ENCODE measurements at regions not wholly inside any gene's neighbourhood (a gene's known extent, or its start where the extent isn't known, plus 50 kb on each side); places are given as distances from the start of the nearest gene placed in this dataset.
"Not testable (repeated sequence)": the region's sequence is repeated elsewhere in the genome, so short reads cannot be mapped to it uniquely, and the experiment has no call there.

DNA sequence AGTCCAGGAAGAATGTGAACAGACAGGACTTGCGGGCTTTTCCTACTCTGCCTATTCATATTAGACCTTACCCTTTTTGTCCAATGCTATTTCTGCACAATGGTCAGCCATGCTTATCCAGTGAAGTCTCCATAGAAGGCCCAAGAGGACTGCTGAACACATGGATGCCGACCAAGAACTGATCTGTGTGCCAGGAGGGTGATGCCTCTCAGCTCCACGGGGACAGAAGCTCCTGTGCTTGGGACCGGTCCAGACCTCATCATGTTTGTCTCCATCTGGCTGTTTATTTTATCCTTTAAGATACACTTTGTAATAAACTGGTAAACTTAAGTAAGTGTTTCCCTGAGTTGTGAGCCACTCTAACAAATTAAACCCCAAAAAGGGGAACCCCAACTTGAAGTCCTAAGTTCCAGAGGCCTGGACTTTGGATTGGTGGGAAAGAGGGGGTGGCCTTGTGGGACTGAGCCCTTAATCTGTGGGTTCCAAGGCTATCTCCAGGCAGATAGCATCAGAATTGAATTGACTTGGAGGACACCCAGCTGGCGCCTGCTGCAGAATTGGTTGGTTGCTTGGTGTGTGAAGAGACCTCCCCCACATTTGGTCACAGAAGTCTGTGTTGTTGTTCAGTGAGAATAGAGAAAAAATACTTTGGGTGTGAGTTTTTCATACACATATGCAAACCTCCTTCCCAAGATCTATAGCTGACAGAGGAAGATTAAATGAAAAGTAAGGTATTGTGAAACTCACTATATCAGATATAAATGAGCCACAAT is 57.9 kb upstream of the ANKH start:
- H3K27me3 ChIP-seq (ENCODE audit: insufficient read depth, low read length): no peaks in the 10 kb centered on the region
- no peak overlapping the region for H3K4me3 ChIP-seq (ENCODE audit: low read length)
- no peaks in the 10 kb centered on the region for H3K9me3 ChIP-seq (ENCODE audit: low read depth, low read length)
- peaks cover 11% of the 10 kb centered on the region for H3K4me1 ChIP-seq (ENCODE audit: insufficient read depth, low read length)

DNA sequence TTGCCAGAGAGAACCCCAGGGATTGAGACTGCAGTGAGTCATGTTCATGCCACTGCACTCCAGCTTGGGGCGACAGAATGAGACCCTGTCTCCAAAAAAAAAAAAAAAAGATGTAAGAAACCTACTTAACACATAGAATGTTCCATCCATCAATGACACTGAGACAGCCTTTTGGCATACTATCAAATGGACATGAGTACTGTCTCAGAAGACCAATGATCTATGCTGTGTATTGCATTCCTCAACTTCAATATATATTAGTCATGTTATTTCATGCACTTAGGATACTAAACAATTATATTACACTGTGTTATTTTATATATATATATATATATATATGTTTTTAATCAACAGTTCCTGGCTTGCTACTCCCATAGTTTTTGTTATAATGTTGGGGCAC is 57.1 kb upstream of the ANKH start:
- Histone ChIP-seq H3K4me1 (ENCODE audit: insufficient read depth, low read length) (peaks cover 11% of the 10 kb centered on the region), H3K9me3 (ENCODE audit: low read depth, low read length) (no peaks in the 10 kb centered on the region), H3K4me3 (ENCODE audit: low read length) (no peak overlapping the region), H3K27me3 (ENCODE audit: insufficient read depth, low read length) (no peaks in the 10 kb centered on the region)

DNA sequence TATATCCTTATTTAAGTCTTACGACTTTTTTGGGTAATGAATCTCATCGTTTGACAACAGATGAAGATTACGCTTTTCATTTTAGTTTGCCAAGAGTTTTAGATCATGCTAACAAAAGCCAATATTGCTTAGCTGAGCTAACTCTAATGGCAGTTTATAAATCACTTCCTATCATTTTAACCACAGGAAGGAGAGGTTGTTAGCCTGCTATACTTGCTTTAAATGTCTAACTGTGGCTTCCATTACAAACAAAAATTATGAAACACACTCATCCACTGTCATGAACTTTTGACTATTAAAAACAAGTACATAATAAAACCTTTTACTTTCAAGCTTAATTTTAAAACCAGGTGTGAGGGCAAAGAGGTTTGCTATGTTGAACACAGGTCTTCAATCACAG is 53.7 kb upstream of the ANKH start:
- no peak overlapping the region for H3K4me3 ChIP-seq (ENCODE audit: low read length)
- no peaks in the 10 kb centered on the region for H3K9me3 ChIP-seq (ENCODE audit: low read depth, low read length)
- no peaks in the 10 kb centered on the region for H3K27me3 ChIP-seq (ENCODE audit: insufficient read depth, low read length)
- peaks cover 11% of the 10 kb centered on the region for H3K4me1 ChIP-seq (ENCODE audit: insufficient read depth, low read length)

DNA sequence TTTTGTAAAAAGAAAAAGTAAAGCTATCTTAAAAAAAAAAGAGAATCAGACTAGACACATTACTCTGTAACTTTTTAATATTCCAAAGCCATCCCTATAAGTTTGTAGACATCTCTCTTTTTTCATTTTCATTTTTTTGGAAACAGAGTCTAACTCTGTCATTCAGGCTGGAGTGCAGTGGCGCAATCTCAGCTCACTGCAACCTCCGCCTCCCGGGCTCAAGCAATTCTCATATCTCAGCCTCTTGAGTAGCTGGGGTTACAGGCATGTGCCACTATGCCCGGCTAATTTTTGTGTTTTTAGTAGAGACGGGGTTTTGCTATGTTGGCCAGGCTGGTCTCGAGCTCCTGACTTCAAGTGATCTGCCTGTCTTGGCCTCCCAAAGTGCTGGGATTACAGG is 51.4 kb upstream of the ANKH start:
- peaks cover 11% of the 10 kb centered on the region for H3K4me1 ChIP-seq (ENCODE audit: insufficient read depth, low read length)

DNA sequence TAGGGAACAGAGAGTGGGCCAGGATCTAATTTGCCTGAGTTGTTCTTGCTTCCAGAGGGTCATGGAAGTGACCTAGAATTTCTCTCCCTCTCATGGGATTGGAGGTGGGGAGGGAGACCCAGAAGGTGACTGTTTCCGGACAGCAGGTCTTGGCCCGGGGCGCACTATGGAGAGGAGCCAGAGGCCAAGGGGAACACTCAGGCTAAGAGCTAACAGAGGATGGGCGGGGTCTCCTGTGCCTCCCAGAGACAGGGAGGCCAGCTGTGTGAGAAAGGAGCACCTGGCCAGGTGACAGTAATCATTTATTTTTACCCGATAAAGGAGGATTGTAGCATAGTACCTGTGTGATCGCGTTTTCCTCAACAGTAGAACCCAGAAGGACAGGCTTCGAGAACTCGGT is 50.9 kb upstream of the ANKH start:
- no peaks in the 10 kb centered on the region for H3K27me3 ChIP-seq (ENCODE audit: insufficient read depth, low read length)
- H3K4me3 ChIP-seq (ENCODE audit: low read length): no peak overlapping the region
- no peaks in the 10 kb centered on the region for H3K9me3 ChIP-seq (ENCODE audit: low read depth, low read length)
- peaks cover 11% of the 10 kb centered on the region for H3K4me1 ChIP-seq (ENCODE audit: insufficient read depth, low read length)

More for the DNA sequence above, 51.4 kb upstream of the ANKH start:
- H3K9me3 ChIP-seq (ENCODE audit: low read depth, low read length); H3K4me3 ChIP-seq (ENCODE audit: low read length); H3K27me3 ChIP-seq (ENCODE audit: insufficient read depth, low read length): not testable (repeated sequence)
